ENCODE measurements at regions not wholly inside any gene's neighbourhood (a gene's known extent, or its start where the extent isn't known, plus 50 kb on each side); places are given as distances from the start of the nearest gene placed in this dataset.

GRCh38 chr5:89302102-89302891 is 419.3 kb upstream of the MEF2C start:
- no peak for DNase-seq (ENCODE audit: low read depth in 2 of 2)
- no peak for TF ChIP-seq CTCF (IDR thresholded peaks at IDR 0.05; ENCODE audit: low read depth, low read length)
- H3K4me3 ChIP-seq (replicated peaks in 1 of 2; ENCODE audit: low read depth in 2 of 2, low read length in 2 of 2), result no peak overlapping the region

- no peak overlapping the region for H3K4me3 ChIP-seq (replicated peaks in 1 of 2; ENCODE audit: low read depth in 2 of 2, low read length in 2 of 2)
- TF ChIP-seq CTCF (IDR thresholded peaks at IDR 0.05; ENCODE audit: low read depth, low read length), result no peak
- no peak for DNase-seq (ENCODE audit: low read depth in 2 of 2)
These were observed 418.5 kb upstream of the MEF2C start for GRCh38 chr5:89301321-89302025.

- DNase-seq (ENCODE audit: low read depth in 2 of 2), result no peak
- no peak for TF ChIP-seq CTCF (IDR thresholded peaks at IDR 0.05; ENCODE audit: low read depth, low read length)
- H3K4me3 ChIP-seq (replicated peaks in 1 of 2; ENCODE audit: low read depth in 2 of 2, low read length in 2 of 2), result no peak overlapping the region
These were observed 417.5 kb upstream of the MEF2C start for GRCh38 chr5:89300426-89300970.

GRCh38 chr5:89299998-89300397 is 417.0 kb upstream of the MEF2C start:
- no peak for DNase-seq (ENCODE audit: low read depth in 2 of 2)
- TF ChIP-seq CTCF (IDR thresholded peaks at IDR 0.05; ENCODE audit: low read depth, low read length), result no peak

GRCh38 chr5:89297066-89297465 is 414.1 kb upstream of the MEF2C start:
- TF ChIP-seq CTCF (IDR thresholded peaks at IDR 0.05; ENCODE audit: low read depth, low read length), result no peak
- DNase-seq (ENCODE audit: low read depth in 2 of 2), result no peak
- H3K4me3 ChIP-seq (replicated peaks in 1 of 2; ENCODE audit: low read depth in 2 of 2, low read length in 2 of 2), result no peak overlapping the region

More at GRCh38 chr5:89299998-89300397, 417.0 kb upstream of the MEF2C start:
- no peak overlapping the region for H3K4me3 ChIP-seq (replicated peaks in 1 of 2; ENCODE audit: low read depth in 2 of 2, low read length in 2 of 2)

- TF ChIP-seq CTCF (IDR thresholded peaks at IDR 0.05; ENCODE audit: low read depth, low read length), result no peak
- H3K4me3 ChIP-seq (replicated peaks in 1 of 2; ENCODE audit: low read depth in 2 of 2, low read length in 2 of 2), result no peak overlapping the region
- peak; percentile 58 to 71 for DNase-seq (ENCODE audit: low read depth in 2 of 2)
These were observed 410.8 kb upstream of the MEF2C start for GRCh38 chr5:89293810-89294209.

Measured in cardiac fibroblast (primary cell).